H1 (cell line): ENCODE measurements at regions not wholly inside any gene's neighbourhood (a gene's known extent, or its start where the extent isn't known, plus 50 kb on each side); places are given as distances from the start of the nearest gene placed in this dataset.

Experiments used
- BACH1 ChIP-seq: IDR thresholded peaks from 2 replicates; pipeline ENCODE4 v1.6.1; 2012; ENCODE audit warnings: low read length, improper control_type of control experiment
- BRCA1 ChIP-seq: IDR thresholded peaks from 2 replicates; pipeline ENCODE4 v1.6.1; 2012; ENCODE audit warnings: low read depth, low read length, improper control_type of control experiment
- CBX5 ChIP-seq: fragments of 300-800, 300-1000 bp; sonication (generic); IDR thresholded peaks from 2 replicates; pipeline ENCODE4 v1.7.1; 2016; ENCODE audit warnings: antibody characterized with exemption, low read length, low read depth
- CHD1 ChIP-seq: IDR thresholded peaks from 2 replicates; pipeline ENCODE4 v1.6.1; 2012; ENCODE audit warnings: low read depth, low read length, improper control_type of control experiment
- GABPA ChIP-seq: IDR thresholded peaks from 2 replicates; pipeline ENCODE4 v1.6.1; 2011; ENCODE audit warnings: mild to moderate bottlenecking, low read length, moderate library complexity, borderline replicate concordance; ENCODE audit not compliant: insufficient read depth
- TEAD4 ChIP-seq: IDR thresholded peaks from 2 replicates; pipeline ENCODE4 v1.6.1; 2012; ENCODE audit warnings: low read depth, low read length, inconsistent platforms, mixed read lengths

DNA sequence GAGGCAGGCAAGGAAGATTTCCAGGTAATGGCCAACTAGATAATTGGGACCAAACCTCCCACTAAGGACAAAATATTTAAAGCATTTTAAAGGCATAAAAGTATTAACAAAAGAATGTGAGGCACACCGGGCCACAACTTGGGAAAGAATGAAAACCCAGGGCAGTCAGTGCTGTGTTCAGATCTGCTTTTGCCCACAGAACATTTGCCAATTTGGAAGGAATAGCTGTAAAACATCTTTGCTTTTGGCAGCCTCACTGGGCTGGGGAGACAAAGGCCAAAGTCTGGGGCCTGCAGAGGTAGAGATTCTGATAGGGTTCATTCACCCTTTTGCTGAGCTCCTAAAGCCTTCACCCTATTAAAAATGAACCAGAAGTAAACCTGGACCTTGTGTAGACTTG is 82.3 kb downstream of the SYNE3 start (continued):
- no peak for TF ChIP-seq BACH1
- TF ChIP-seq CHD1: no peak
- TF ChIP-seq BRCA1: no peak
- TF ChIP-seq TEAD4: no peak
- no peak for TF ChIP-seq CBX5
- TF ChIP-seq GABPA: no peak
